Activated T-cell treated with anti-CD3 and anti-CD28 coated beads for 1 hour (primary cell): ENCODE measurements at regions not wholly inside any gene's neighbourhood (a gene's known extent, or its start where the extent isn't known, plus 50 kb on each side); places are given as distances from the start of the nearest gene placed in this dataset.
"Not testable (repeated sequence)": the region's sequence is repeated elsewhere in the genome, so short reads cannot be mapped to it uniquely, and the experiment has no call there.

Experiments
- DNase-seq: peaks from one replicate; pipeline ENCODE4 v3.0.0-alpha.2; 2020; ENCODE audit warnings: low read depth

GRCh38 chr6:6978731-6979130, 129.0 kb upstream of the RREB1 start:
- no peak for DNase-seq

- DNase-seq: no peak
These were observed 126.7 kb upstream of the RREB1 start for GRCh38 chr6:6980999-6981597.

- DNase-seq: no peak
These were observed 126.0 kb upstream of the RREB1 start for GRCh38 chr6:6981681-6982322.

- no peak for DNase-seq
These were observed 125.1 kb upstream of the RREB1 start for GRCh38 chr6:6982663-6983062.

GRCh38 chr6:6984585-6985366, 123.0 kb upstream of the RREB1 start:
- DNase-seq: no peak

GRCh38 chr6:6986344-6986743, 121.4 kb upstream of the RREB1 start:
- no peak for DNase-seq

GRCh38 chr6:6987749-6988148, 120.0 kb upstream of the RREB1 start:
- DNase-seq: no peak

GRCh38 chr6:6990059-6990458, 117.7 kb upstream of the RREB1 start:
- DNase-seq: not testable (repeated sequence)

GRCh38 chr6:6993503-6994237, 114.1 kb upstream of the RREB1 start:
- DNase-seq: no peak

GRCh38 chr6:6994796-6995195, 113.0 kb upstream of the RREB1 start:
- no peak for DNase-seq

GRCh38 chr6:6995328-6995727, 112.4 kb upstream of the RREB1 start:
- DNase-seq: no peak

- DNase-seq: no peak
These were observed 111.6 kb upstream of the RREB1 start for GRCh38 chr6:6996124-6996523.

GRCh38 chr6:6997263-6998193, 110.2 kb upstream of the RREB1 start:
- no peak for DNase-seq

GRCh38 chr6:6998194-6998569, 109.6 kb upstream of the RREB1 start:
- no peak for DNase-seq

- no peak for DNase-seq
These were observed 106.7 kb upstream of the RREB1 start for GRCh38 chr6:7000825-7001777.

GRCh38 chr6:7003041-7003440, 104.7 kb upstream of the RREB1 start:
- DNase-seq: no peak

- no peak for DNase-seq
These were observed 103.0 kb upstream of the RREB1 start for GRCh38 chr6:7004581-7005297.

GRCh38 chr6:7006515-7007191, 101.1 kb upstream of the RREB1 start:
- no peak for DNase-seq

GRCh38 chr6:7008451-7008988, 99.2 kb upstream of the RREB1 start:
- no peak for DNase-seq
